GM19438 (cell line): ENCODE measurements at regions not wholly inside any gene's neighbourhood (a gene's known extent, or its start where the extent isn't known, plus 50 kb on each side); places are given as distances from the start of the nearest gene placed in this dataset.
A peak's percentile ranks its signal among the peaks of the same experiment; 100 is the strongest.

Experiments
- ATAC-seq: cut with Tn5 transposase; IDR thresholded peaks from one replicate; pipeline ENCODE4 v1.9.1; 2021; ENCODE audit warnings: low read depth; ENCODE audit not compliant: unreplicated experiment

GRCh38 chr9:14478175-14479162 lies 164.5 kb upstream of the NFIB start:
- no peak for ATAC-seq

GRCh38 chr9:14471041-14471440 lies 157.1 kb upstream of the NFIB start:
- ATAC-seq, result no peak

GRCh38 chr9:14467675-14468374 lies 153.9 kb upstream of the NFIB start:
- no peak for ATAC-seq

GRCh38 chr9:14466828-14467227 lies 152.9 kb upstream of the NFIB start:
- no peak for ATAC-seq

- ATAC-seq, result no peak
These were observed 152.5 kb upstream of the NFIB start for GRCh38 chr9:14466429-14466818.

- no peak for ATAC-seq
These were observed 149.0 kb upstream of the NFIB start for GRCh38 chr9:14462950-14463349.

- ATAC-seq, result no peak
These were observed 141.3 kb upstream of the NFIB start for GRCh38 chr9:14455243-14455642.

- ATAC-seq, result no peak
These were observed 139.3 kb upstream of the NFIB start for GRCh38 chr9:14453286-14453685.

- no peak for ATAC-seq
These were observed 138.6 kb upstream of the NFIB start for GRCh38 chr9:14452539-14452938.

GRCh38 chr9:14451949-14452348 lies 138.0 kb upstream of the NFIB start:
- ATAC-seq, result peak; percentile 83

GRCh38 chr9:14447103-14447502 lies 133.2 kb upstream of the NFIB start:
- ATAC-seq, result no peak

- ATAC-seq, result no peak
These were observed 132.0 kb upstream of the NFIB start for GRCh38 chr9:14445946-14446345.

GRCh38 chr9:14442956-14443355 lies 129.0 kb upstream of the NFIB start:
- no peak for ATAC-seq

GRCh38 chr9:14441976-14442651 lies 128.2 kb upstream of the NFIB start:
- no peak for ATAC-seq

GRCh38 chr9:14441115-14441514 lies 127.2 kb upstream of the NFIB start:
- ATAC-seq, result no peak

GRCh38 chr9:14440062-14440461 lies 126.1 kb upstream of the NFIB start:
- no peak for ATAC-seq

- no peak for ATAC-seq
These were observed 125.6 kb upstream of the NFIB start for GRCh38 chr9:14439555-14439954.

- ATAC-seq, result no peak
These were observed 124.5 kb upstream of the NFIB start for GRCh38 chr9:14438232-14439021.

- no peak for ATAC-seq
These were observed 123.7 kb upstream of the NFIB start for GRCh38 chr9:14437354-14438231.
